ENCODE measurements at regions not wholly inside any gene's neighbourhood (a gene's known extent, or its start where the extent isn't known, plus 50 kb on each side); places are given as distances from the start of the nearest gene placed in this dataset.
A peak's percentile ranks its signal among the peaks of the same experiment; 100 is the strongest.

- Histone ChIP-seq H3K36me3 (peaks cover 33% of the 10 kb centered on the region), H3K4me1 (peaks cover 41% of the 10 kb centered on the region), H3K4me3 (no peak overlapping the region), H3K27me3 (no peaks in the 10 kb centered on the region), H3K9me3 (replicated peaks) (0 out of 2 replicates have a peak, but pooled peaks cover 2% of the 10 kb centered on the region), H3K27ac (peak overlapping the region; percentile 75)
- DNase-seq: no peak
Observed at GRCh38 chr2:120984452-120985173, 248.9 kb downstream of the GLI2 start.

DNA sequence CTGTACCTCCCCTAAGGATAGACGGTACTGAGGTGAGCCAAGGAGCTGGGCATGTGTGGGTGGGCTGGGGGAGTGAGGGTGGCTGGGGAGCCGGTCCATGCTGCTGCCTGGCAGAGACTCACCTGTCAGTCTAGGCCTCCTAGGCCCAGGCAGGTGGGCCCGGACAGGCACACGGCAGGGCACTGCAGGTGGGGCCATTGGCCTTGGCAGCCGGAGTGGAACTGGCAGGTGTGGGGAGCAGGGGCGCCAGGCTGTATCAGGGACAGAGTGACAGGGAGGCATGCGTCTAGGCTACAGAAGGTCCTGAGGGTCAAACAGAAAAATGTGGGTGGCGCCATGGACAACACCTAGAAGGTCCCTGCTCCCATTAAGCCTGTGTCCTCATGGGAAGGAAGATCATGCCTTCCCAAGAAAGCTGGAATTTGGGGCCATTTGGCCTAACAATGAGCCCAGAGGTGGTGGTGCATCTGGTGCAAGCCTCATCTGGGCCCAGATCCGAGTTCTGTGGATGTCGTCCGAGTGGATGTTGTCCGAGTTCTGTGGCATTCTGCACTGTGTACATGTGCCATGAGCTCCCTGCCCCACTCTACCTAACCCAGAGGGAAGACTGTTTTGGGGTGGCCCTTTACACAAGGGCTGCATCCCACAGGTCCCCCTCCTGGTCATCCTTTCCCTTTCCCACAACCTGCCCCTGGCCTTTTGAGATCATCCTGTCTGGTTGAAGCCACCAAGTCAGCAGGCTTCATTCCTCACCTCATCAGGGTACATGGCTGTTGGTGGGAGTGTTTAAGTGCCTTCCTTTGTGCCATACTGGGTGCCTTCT, 249.7 kb downstream of the GLI2 start:
- no peaks in the 10 kb centered on the region for H3K27me3 ChIP-seq
- H3K36me3 ChIP-seq: peaks cover 35% of the 10 kb centered on the region
- DNase-seq: no peak
- H3K9me3 ChIP-seq (replicated peaks): 0 out of 2 replicates have a peak, but pooled peaks cover under 1% of the 10 kb centered on the region
- peaks cover 41% of the 10 kb centered on the region for H3K4me1 ChIP-seq
- H3K4me3 ChIP-seq: no peak overlapping the region
- H3K27ac ChIP-seq: no peak overlapping the region

DNA sequence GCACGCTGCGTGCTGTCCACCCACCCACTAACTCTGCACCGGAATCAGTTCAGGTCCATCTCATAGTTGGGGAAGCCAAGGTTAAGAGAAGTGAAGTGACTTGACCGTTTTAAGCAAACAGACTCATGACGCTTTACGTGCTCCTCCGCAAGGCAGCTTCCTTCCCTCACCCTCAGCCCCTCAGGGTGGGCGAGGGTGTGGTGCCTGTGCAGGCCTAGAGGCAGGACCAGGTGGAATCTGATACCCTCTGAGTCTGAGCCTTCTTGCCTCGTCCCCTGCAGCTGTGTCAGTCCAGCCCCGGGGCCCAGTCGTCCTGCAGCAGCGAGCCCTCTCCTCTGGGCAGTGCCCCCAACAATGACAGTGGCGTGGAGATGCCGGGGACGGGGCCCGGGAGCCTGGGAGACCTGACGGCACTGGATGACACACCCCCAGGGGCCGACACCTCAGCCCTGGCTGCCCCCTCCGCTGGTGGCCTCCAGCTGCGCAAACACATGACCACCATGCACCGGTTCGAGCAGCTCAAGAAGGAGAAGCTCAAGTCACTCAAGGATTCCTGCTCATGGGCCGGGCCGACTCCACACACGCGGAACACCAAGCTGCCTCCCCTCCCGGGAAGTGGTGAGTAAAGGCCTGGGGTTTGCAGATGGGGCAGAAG, 250.5 kb downstream of the GLI2 start:
- H3K36me3 ChIP-seq: peaks cover 39% of the 10 kb centered on the region
- H3K4me1 ChIP-seq: peaks cover 41% of the 10 kb centered on the region
- no peak overlapping the region for H3K4me3 ChIP-seq
- DNase-seq: peak in 1 of 2 experiments; percentile 50
- no peaks in the 10 kb centered on the region for H3K27me3 ChIP-seq
- H3K9me3 ChIP-seq (replicated peaks): no peaks in the 10 kb centered on the region
- H3K27ac ChIP-seq: no peak overlapping the region

GRCh38 chr2:120986898-120987650, 251.4 kb downstream of the GLI2 start:
- Histone ChIP-seq H3K27ac (no peak overlapping the region), H3K36me3 (peaks cover 40% of the 10 kb centered on the region), H3K27me3 (no peaks in the 10 kb centered on the region), H3K9me3 (replicated peaks) (no peaks in the 10 kb centered on the region), H3K4me1 (peaks cover 41% of the 10 kb centered on the region), H3K4me3 (no peak overlapping the region)
- DNase-seq: no peak

DNA sequence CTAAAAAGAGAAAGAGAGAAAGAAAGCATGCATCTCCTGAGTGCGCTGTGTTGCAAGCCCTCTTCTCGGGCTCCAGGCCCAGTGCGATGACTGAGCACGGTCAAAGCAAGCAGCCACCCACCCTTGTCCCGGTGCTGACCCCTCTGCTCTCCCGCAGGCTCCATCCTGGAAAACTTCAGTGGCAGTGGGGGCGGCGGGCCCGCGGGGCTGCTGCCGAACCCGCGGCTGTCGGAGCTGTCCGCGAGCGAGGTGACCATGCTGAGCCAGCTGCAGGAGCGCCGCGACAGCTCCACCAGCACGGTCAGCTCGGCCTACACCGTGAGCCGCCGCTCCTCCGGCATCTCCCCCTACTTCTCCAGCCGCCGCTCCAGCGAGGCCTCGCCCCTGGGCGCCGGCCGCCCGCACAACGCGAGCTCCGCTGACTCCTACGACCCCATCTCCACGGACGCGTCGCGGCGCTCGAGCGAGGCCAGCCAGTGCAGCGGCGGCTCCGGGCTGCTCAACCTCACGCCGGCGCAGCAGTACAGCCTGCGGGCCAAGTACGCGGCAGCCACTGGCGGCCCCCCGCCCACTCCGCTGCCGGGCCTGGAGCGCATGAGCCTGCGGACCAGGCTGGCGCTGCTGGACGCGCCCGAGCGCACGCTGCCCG, 252.5 kb downstream of the GLI2 start:
- H3K36me3 ChIP-seq: peaks cover 40% of the 10 kb centered on the region
- no peak overlapping the region for H3K27ac ChIP-seq
- no peaks in the 10 kb centered on the region for H3K9me3 ChIP-seq (replicated peaks)
- peaks cover 38% of the 10 kb centered on the region for H3K4me1 ChIP-seq
- H3K4me3 ChIP-seq: no peak overlapping the region
- H3K27me3 ChIP-seq: no peaks in the 10 kb centered on the region
- DNase-seq: no peak

- Histone ChIP-seq H3K4me3 (no peak overlapping the region), H3K36me3 (peaks cover 40% of the 10 kb centered on the region), H3K4me1 (peaks cover 39% of the 10 kb centered on the region), H3K27me3 (no peaks in the 10 kb centered on the region), H3K27ac (no peak overlapping the region), H3K9me3 (replicated peaks) (no peaks in the 10 kb centered on the region)
- DNase-seq: no peak
Observed at GRCh38 chr2:120988700-120989511, 253.2 kb downstream of the GLI2 start.

DNA sequence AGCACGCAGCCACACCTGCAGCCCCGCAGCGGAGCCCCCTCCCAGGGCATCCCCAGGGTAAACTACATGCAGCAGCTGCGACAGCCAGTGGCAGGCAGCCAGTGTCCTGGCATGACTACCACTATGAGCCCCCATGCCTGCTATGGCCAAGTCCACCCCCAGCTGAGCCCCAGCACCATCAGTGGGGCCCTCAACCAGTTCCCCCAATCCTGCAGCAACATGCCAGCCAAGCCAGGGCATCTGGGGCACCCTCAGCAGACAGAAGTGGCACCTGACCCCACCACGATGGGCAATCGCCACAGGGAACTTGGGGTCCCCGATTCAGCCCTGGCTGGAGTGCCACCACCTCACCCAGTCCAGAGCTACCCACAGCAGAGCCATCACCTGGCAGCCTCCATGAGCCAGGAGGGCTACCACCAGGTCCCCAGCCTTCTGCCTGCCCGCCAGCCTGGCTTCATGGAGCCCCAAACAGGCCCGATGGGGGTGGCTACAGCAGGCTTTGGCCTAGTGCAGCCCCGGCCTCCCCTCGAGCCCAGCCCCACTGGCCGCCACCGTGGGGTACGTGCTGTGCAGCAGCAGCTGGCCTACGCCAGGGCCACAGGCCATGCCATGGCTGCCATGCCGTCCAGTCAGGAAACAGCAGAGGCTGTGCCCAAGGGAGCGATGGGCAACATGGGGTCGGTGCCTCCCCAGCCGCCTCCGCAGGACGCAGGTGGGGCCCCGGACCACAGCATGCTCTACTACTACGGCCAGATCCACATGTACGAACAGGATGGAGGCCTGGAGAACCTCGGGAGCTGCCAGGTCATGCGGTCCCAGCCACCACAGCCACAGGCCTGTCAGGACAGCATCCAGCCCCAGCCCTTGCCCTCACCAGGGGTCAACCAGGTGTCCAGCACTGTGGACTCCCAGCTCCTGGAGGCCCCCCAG, 254.1 kb downstream of the GLI2 start:
- H3K27ac ChIP-seq: no peak overlapping the region
- no peak for DNase-seq
- H3K27me3 ChIP-seq: no peaks in the 10 kb centered on the region
- H3K4me3 ChIP-seq: no peak overlapping the region
- H3K36me3 ChIP-seq: peaks cover 36% of the 10 kb centered on the region
- peaks cover 31% of the 10 kb centered on the region for H3K4me1 ChIP-seq
- no peaks in the 10 kb centered on the region for H3K9me3 ChIP-seq (replicated peaks)

DNA sequence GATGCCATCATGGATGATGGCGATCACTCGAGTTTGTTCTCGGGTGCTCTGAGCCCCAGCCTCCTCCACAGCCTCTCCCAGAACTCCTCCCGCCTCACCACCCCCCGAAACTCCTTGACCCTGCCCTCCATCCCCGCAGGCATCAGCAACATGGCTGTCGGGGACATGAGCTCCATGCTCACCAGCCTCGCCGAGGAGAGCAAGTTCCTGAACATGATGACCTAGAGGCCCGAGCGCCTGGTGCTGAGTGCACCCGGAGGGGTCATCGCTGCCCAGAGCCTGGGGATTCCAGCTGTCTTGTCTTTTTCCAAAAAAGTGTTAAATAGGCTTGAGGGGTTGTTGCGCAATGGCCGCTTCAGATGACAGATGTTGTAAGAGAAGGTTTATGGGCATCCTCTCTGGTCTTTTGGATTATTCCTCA, 254.8 kb downstream of the GLI2 start:
- H3K36me3 ChIP-seq: peaks cover 35% of the 10 kb centered on the region
- no peak overlapping the region for H3K27ac ChIP-seq
- no peaks in the 10 kb centered on the region for H3K9me3 ChIP-seq (replicated peaks)
- H3K4me3 ChIP-seq: no peak overlapping the region
- no peak for DNase-seq
- no peaks in the 10 kb centered on the region for H3K27me3 ChIP-seq
- peaks cover 25% of the 10 kb centered on the region for H3K4me1 ChIP-seq

GRCh38 chr2:120991441-120991840, 255.8 kb downstream of the GLI2 start:
- no peaks in the 10 kb centered on the region for H3K9me3 ChIP-seq (replicated peaks)
- peaks cover 34% of the 10 kb centered on the region for H3K36me3 ChIP-seq
- H3K27me3 ChIP-seq: no peaks in the 10 kb centered on the region
- no peak for DNase-seq
- no peak overlapping the region; the same call in 1 of the 2 replicates for H3K27ac ChIP-seq
- H3K4me1 ChIP-seq: peaks cover 15% of the 10 kb centered on the region
- H3K4me3 ChIP-seq: no peak overlapping the region

- Histone ChIP-seq H3K36me3 (peaks cover 18% of the 10 kb centered on the region), H3K27me3 (no peaks in the 10 kb centered on the region), H3K4me1 (peaks cover 14% of the 10 kb centered on the region), H3K27ac (no peak overlapping the region), H3K4me3 (no peak overlapping the region), H3K9me3 (replicated peaks) (no peaks in the 10 kb centered on the region)
- peak; percentile 47 to 64 for DNase-seq
Observed at GRCh38 chr2:120992791-120993555, 257.3 kb downstream of the GLI2 start.

GRCh38 chr2:120993661-120994060, 258.0 kb downstream of the GLI2 start:
- Histone ChIP-seq H3K9me3 (replicated peaks) (no peaks in the 10 kb centered on the region), H3K27ac (no peak overlapping the region), H3K4me1 (peaks cover 14% of the 10 kb centered on the region), H3K36me3 (peaks cover 18% of the 10 kb centered on the region), H3K4me3 (no peak overlapping the region), H3K27me3 (no peaks in the 10 kb centered on the region)
- DNase-seq: no peak

Measured in SJCRH30 (cell line).